Thoracic aorta (tissue), 2 donors: ENCODE measurements at regions not wholly inside any gene's neighbourhood (a gene's known extent, or its start where the extent isn't known, plus 50 kb on each side); places are given as distances from the start of the nearest gene placed in this dataset.
A peak's percentile ranks its signal among the peaks of the same experiment; 100 is the strongest.

ENCODE experiments used
- ATAC-seq: fragments of 150-250 bp; one replicate; pipeline ENCODE4 v1.8.0; 2017; ENCODE audit warnings: low read depth; ENCODE audit not compliant: insufficient number of reproducible peaks, low FRiP score
- DNase-seq: peaks from one replicate; pipeline ENCODE4 v3.0.0-alpha.2; 2020; ENCODE audit warnings: low spot score
- H3K27ac ChIP-seq, 2 donors: fragments of 200-600 bp; sonication (generic); 1 replicate in 1 of 2; 2 replicates in 1 of 2; pipeline ENCODE4 v1.5.1; 2016; ENCODE audit warnings: mild to moderate bottlenecking in 2 of 2, moderate library complexity in 2 of 2
- H3K27me3 ChIP-seq: fragments of 200-600 bp; sonication (generic); replicated peaks from 2 replicates; pipeline ENCODE4 v1.6.0; 2016; ENCODE audit warnings: mild to moderate bottlenecking; ENCODE audit not compliant: insufficient read depth
- H3K36me3 ChIP-seq: fragments of 200-600 bp; sonication (generic); one replicate; pipeline ENCODE4 v1.5.1; 2016
- H3K4me1 ChIP-seq, 2 donors: fragments of 200-600 bp; sonication (generic); 1 replicate in 1 of 2; 2 replicates in 1 of 2; pipeline versions ENCODE4 v1.5.1 to v1.6.0; 2016; ENCODE audit warnings: low read depth in 2 of 2, mild to moderate bottlenecking in 1 of 2; ENCODE audit not compliant: control insufficient read depth in 1 of 2
- H3K4me3 ChIP-seq: fragments of 200-600 bp; sonication (generic); 2 replicates; pipeline ENCODE4 v1.5.1; 2016; ENCODE audit warnings: mild to moderate bottlenecking
- H3K9me3 ChIP-seq: fragments of 200-600 bp; sonication (generic); 2 replicates; pipeline ENCODE4 v1.5.1; 2016
- CTCF ChIP-seq: fragments of 200-600 bp; sonication (generic); IDR thresholded peaks from one replicate; pipeline ENCODE4 v1.5.1; 2019; ENCODE audit warnings: antibody characterized with exemption

DNA sequence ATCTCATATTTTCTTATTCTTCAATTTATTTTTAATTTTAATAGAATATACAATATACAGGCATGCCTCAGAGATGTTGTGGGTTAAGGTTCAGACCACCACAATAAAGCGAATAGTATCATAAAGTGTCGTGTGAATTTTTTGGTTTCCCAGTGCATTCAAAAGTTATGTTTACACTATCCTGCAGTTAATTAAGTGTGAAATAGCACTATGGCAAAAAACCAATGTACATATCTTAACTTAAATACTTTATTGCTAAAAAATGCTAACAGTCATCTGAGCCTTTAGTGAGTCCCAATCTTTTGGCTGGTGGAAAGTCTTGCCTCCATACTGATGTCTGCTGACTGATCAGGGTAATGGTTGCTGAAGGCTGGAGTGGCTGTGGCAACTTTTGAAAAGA is 637.6 kb downstream of the TDRD15 start:
- no peak for ATAC-seq
- TF ChIP-seq CTCF: no peak
- DNase-seq: no peak
- Histone ChIP-seq H3K27me3 (no peaks in the 10 kb centered on the region), H3K9me3 (no peaks in the 10 kb centered on the region), H3K4me1 (no peaks in the 10 kb centered on the region), H3K27ac (no peak overlapping the region), H3K36me3 (no peaks in the 10 kb centered on the region), H3K4me3 (no peak overlapping the region)

DNA sequence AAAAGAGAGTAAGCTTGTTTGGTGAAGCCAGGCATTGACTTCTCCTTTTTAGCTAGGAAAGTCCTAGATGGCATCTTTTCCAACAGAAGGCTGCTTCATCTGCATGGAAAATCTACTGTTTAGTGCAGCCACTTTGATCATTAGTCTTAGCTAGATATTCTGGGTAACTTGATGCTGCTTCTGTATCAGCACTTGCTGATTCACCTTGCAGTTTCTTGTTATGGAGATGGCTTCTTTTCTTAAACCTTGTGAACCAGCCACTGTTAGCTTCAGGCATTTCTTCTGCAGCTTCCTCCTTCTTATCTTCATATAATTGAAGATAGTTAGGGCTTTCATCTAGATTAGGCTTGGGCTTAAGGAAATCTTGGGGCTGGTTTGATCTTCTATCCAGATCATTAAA is 639.7 kb downstream of the TDRD15 start:
- Histone ChIP-seq H3K9me3 (no peaks in the 10 kb centered on the region), H3K4me1 (no peaks in the 10 kb centered on the region), H3K4me3 (no peak overlapping the region), H3K27me3 (no peaks in the 10 kb centered on the region), H3K36me3 (no peaks in the 10 kb centered on the region), H3K27ac (no peak overlapping the region)
- ATAC-seq: no peak
- TF ChIP-seq CTCF: no peak
- no peak for DNase-seq

GRCh38 chr2:21770787-21771186 is 647.0 kb downstream of the TDRD15 start:
- no peak overlapping the region for H3K27ac ChIP-seq
- DNase-seq (no peak), ATAC-seq (no peak)
- H3K4me1 ChIP-seq: peaks cover 16 to 35% of the 10 kb centered on the region in 2 donors
- no peak overlapping the region for H3K4me3 ChIP-seq
- no peaks in the 10 kb centered on the region for H3K36me3 ChIP-seq
- no peaks in the 10 kb centered on the region for H3K27me3 ChIP-seq
- no peaks in the 10 kb centered on the region for H3K9me3 ChIP-seq
- no peak for TF ChIP-seq CTCF

GRCh38 chr2:21772624-21773023 is 648.9 kb downstream of the TDRD15 start:
- peak; percentile 31 for ATAC-seq
- no peak for TF ChIP-seq CTCF
- H3K4me3 ChIP-seq: no peak overlapping the region
- no peak for DNase-seq
- no peak overlapping the region for H3K27ac ChIP-seq
- H3K36me3 ChIP-seq: no peaks in the 10 kb centered on the region
- no peaks in the 10 kb centered on the region for H3K9me3 ChIP-seq
- no peaks in the 10 kb centered on the region for H3K27me3 ChIP-seq
- peaks cover 16 to 35% of the 10 kb centered on the region in 2 donors for H3K4me1 ChIP-seq

GRCh38 chr2:21773168-21773567 is 649.4 kb downstream of the TDRD15 start:
- no peak for ATAC-seq

More at GRCh38 chr2:21773168-21773567, 649.4 kb downstream of the TDRD15 start:
- TF ChIP-seq CTCF: no peak
- H3K27ac ChIP-seq: peak overlapping the region in 1 of 2 donors; percentile 34
- peaks cover 16 to 35% of the 10 kb centered on the region in 2 donors for H3K4me1 ChIP-seq
- no peaks in the 10 kb centered on the region for H3K9me3 ChIP-seq
- H3K27me3 ChIP-seq: no peaks in the 10 kb centered on the region
- no peaks in the 10 kb centered on the region for H3K36me3 ChIP-seq
- no peak for DNase-seq
- H3K4me3 ChIP-seq: peak overlapping the region; percentile 11
